Ascending aorta (tissue), 2 donors: ENCODE measurements at regions not wholly inside any gene's neighbourhood (a gene's known extent, or its start where the extent isn't known, plus 50 kb on each side); places are given as distances from the start of the nearest gene placed in this dataset.

Experiments used
- DNase-seq, 2 donors: peaks; one replicate each; pipeline ENCODE4 v3.0.0-alpha.2; 2019; ENCODE audit warnings: low spot score in 2 of 2
- H3K27ac ChIP-seq, 2 donors: fragments of 200-600 bp; sonication (generic); one replicate each; pipeline ENCODE4 v1.5.1; 2016 to 2017; ENCODE audit warnings: mild to moderate bottlenecking in 1 of 2
- H3K27me3 ChIP-seq: fragments of 200-600 bp; sonication (generic); one replicate; pipeline ENCODE4 v1.5.1; 2017
- H3K36me3 ChIP-seq, 2 donors: fragments of 200-600 bp; sonication (generic); one replicate each; pipeline ENCODE4 v1.5.1; 2016
- H3K4me1 ChIP-seq, 2 donors: fragments of 200-600 bp; sonication (generic); one replicate each; pipeline ENCODE4 v1.5.1; 2016 to 2017; ENCODE audit warnings: mild to moderate bottlenecking in 1 of 2
- H3K4me3 ChIP-seq, 2 donors: fragments of 200-600 bp; sonication (generic); one replicate each; pipeline ENCODE4 v1.5.1; 2016 to 2017; ENCODE audit warnings: mild to moderate bottlenecking in 1 of 2
- H3K9me3 ChIP-seq, 2 donors: fragments of 200-600 bp; sonication (generic); one replicate each; pipeline ENCODE4 v1.5.1; 2016
- intact Hi-C: fragments of 100-400 bp; cut with DNase I; formaldehyde crosslinking; loops from one replicate; pipeline ENCODE4 v1.15.1; 2023
- TF ChIP-seq, protein P1 (sequence below), 3 experiments: fragments of 200-600 bp in 2 of 3; fragments of 450-650 bp in 1 of 3; sonication (generic) in 2 of 3; IDR thresholded peaks; one replicate each; pipeline ENCODE4 v1.5.1; 2016 to 2019; ENCODE audit warnings: antibody characterized with exemption in 3 of 3, mild to moderate bottlenecking in 1 of 3, moderate library complexity in 1 of 3

DNA sequence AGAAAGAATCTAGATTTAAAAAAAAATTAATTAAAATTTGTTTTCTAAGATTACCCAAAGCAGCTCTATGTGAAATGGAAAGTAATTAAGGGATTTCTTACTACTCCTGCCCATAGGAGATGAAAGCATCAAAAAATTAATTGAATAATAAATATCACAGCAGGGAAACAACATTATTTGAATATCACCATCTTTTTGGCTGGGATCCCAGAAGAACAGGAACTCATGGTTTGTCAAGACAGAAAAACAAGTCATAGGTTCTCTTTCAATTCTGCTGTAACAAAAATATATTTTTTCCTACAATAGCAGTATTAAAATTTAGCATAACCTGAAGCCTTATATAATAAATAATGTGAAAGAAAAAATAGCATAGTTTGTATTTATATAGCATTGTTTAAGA, 1713.4 kb downstream of the NCAM2 start:
- DNase-seq, result no peak
- intact Hi-C loops, result no loop called here
- H3K4me1 ChIP-seq, result no peaks in the 10 kb centered on the region
- H3K27me3 ChIP-seq, result no peaks in the 10 kb centered on the region
- TF ChIP-seq, protein P1, sequence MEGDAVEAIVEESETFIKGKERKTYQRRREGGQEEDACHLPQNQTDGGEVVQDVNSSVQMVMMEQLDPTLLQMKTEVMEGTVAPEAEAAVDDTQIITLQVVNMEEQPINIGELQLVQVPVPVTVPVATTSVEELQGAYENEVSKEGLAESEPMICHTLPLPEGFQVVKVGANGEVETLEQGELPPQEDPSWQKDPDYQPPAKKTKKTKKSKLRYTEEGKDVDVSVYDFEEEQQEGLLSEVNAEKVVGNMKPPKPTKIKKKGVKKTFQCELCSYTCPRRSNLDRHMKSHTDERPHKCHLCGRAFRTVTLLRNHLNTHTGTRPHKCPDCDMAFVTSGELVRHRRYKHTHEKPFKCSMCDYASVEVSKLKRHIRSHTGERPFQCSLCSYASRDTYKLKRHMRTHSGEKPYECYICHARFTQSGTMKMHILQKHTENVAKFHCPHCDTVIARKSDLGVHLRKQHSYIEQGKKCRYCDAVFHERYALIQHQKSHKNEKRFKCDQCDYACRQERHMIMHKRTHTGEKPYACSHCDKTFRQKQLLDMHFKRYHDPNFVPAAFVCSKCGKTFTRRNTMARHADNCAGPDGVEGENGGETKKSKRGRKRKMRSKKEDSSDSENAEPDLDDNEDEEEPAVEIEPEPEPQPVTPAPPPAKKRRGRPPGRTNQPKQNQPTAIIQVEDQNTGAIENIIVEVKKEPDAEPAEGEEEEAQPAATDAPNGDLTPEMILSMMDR (IDR thresholded peaks at IDR 0.05), result no peak
- H3K9me3 ChIP-seq, result no peaks in the 10 kb centered on the region
- H3K4me3 ChIP-seq, result no peak overlapping the region
- H3K27ac ChIP-seq, result no peak overlapping the region
- H3K36me3 ChIP-seq, result no peaks in the 10 kb centered on the region

DNA sequence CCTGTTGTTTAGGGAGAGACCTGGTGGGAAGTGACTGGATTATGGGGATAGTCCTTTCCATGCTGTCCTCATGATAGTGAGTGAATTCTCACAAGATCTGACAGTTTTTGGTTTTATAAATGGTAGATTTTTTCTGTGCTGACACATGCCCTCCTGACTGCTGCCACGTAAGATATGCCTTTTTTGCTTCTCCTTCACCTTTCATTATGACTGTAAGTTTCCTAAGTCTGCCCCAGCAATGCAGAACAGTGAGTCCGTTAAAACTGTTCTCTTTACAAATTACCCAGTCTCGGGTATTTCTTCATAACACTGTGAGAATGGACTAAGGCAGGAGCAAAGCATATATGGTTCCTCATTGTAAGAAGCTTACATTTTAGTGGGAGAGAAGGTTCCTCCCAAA, 1727.2 kb downstream of the NCAM2 start:
- H3K36me3 ChIP-seq, result no peaks in the 10 kb centered on the region
- no peaks in the 10 kb centered on the region for H3K4me1 ChIP-seq
- H3K27me3 ChIP-seq, result no peaks in the 10 kb centered on the region
- TF ChIP-seq, protein P1 (IDR thresholded peaks at IDR 0.05), result no peak
- no peaks in the 10 kb centered on the region for H3K9me3 ChIP-seq
- H3K4me3 ChIP-seq, result no peak overlapping the region
- intact Hi-C loops, result no loop called here
- H3K27ac ChIP-seq, result no peak overlapping the region
- DNase-seq, result no peak

DNA sequence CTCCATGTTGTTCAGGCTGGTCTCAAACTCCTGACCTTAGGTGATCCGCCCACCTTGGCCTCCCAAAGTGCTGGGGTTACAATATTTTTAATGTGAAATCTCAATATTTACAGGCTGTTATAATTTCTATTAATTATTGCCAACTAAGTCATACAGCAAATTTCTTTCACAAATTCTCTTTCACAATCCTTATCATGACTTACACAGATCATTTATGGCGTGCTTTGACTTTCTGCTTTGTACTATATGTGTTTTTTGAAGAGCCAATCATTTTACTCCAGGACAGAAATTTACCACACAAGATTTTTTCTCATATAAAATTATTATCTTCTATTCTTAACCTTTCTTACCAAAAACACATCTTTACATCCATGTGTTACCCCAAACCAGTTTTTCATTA, 1729.9 kb downstream of the NCAM2 start:
- no peaks in the 10 kb centered on the region for H3K4me1 ChIP-seq
- H3K27me3 ChIP-seq, result no peaks in the 10 kb centered on the region
- TF ChIP-seq, protein P1 (IDR thresholded peaks at IDR 0.05), result no peak
- no peak overlapping the region for H3K27ac ChIP-seq
- H3K36me3 ChIP-seq, result no peaks in the 10 kb centered on the region
- H3K9me3 ChIP-seq, result no peaks in the 10 kb centered on the region
- no peak for DNase-seq
- no peak overlapping the region for H3K4me3 ChIP-seq
- intact Hi-C loops, result no loop called here

DNA sequence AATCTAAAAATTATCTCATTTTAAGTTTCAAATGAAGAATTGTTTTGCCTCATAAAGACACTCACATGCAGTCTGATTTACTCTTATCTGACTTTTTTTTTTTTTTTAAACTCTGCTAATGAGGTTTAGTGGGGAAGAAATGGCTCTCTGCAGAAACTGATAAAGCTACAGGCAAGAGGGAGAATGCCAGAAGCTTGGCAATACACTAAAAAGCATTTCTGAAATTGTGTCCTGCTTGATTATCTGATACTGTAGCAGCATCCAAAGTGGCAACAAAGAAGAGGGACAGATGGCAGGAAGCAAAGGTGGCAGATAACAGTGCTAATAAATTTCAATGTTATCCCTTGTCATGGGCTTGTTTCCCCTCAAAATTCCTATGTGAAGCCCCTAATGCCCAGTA, 1744.9 kb downstream of the NCAM2 start:
- Histone ChIP-seq H3K27ac (no peak overlapping the region), H3K4me3 (no peak overlapping the region), H3K36me3 (no peaks in the 10 kb centered on the region), H3K4me1 (no peaks in the 10 kb centered on the region), H3K9me3 (no peaks in the 10 kb centered on the region), H3K27me3 (no peaks in the 10 kb centered on the region)
- TF ChIP-seq, protein P1 (IDR thresholded peaks at IDR 0.05), result no peak
- no peak for DNase-seq
- intact Hi-C loops, result no loop called here

DNA sequence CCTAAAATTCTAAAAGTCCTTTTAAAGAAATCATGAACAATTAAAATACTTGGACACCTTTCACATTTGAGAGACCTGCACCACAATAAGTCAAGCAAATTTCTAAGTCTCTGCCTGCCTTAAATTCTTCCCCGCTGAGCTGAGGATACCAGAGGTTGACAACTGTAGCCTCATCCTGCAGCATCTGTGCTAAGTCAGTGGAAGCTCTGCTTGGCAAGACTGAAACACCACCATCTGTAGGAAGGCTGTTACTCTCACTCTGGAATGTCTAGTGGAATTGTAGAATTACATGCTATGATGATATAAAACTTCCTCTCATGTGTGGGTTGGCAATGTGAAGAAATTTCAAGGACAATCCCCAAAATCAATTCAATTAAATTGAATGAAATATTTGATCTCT, 1756.5 kb downstream of the NCAM2 start:
- no peak overlapping the region for H3K27ac ChIP-seq
- no peaks in the 10 kb centered on the region for H3K36me3 ChIP-seq
- H3K4me3 ChIP-seq, result no peak overlapping the region
- H3K9me3 ChIP-seq, result no peaks in the 10 kb centered on the region
- TF ChIP-seq, protein P1 (IDR thresholded peaks at IDR 0.05), result no peak
- H3K4me1 ChIP-seq, result no peaks in the 10 kb centered on the region
- H3K27me3 ChIP-seq, result no peaks in the 10 kb centered on the region
- DNase-seq, result no peak
- intact Hi-C loops, result no loop called here

DNA sequence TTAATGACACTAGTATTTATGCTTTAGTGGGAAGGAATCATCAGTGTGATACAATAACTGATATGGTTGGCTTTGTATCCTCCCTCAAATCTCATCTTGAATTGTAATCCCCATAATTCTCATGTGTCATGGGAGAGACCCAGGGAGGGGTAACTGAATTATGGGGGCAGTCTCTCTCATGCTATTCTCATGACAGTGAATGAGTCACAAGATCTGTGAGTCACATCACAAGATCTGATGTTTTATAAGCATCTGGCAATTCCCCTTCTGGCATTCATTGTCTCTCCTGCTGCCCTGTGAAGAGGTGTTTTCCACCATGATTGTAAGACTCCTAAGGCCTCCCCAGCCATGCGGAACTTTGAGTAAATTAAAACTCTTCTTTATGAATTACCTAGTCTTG, 1760.3 kb downstream of the NCAM2 start:
- no peak for DNase-seq
- no peak overlapping the region for H3K4me3 ChIP-seq
- H3K27ac ChIP-seq, result no peak overlapping the region
- H3K4me1 ChIP-seq, result no peaks in the 10 kb centered on the region
- H3K9me3 ChIP-seq, result no peaks in the 10 kb centered on the region
- H3K27me3 ChIP-seq, result no peaks in the 10 kb centered on the region
- TF ChIP-seq, protein P1 (IDR thresholded peaks at IDR 0.05), result no peak
- no peaks in the 10 kb centered on the region for H3K36me3 ChIP-seq
- intact Hi-C loops, result no loop called here
